Sigmoid colon (tissue), 4 donors: ENCODE measurements at regions not wholly inside any gene's neighbourhood (a gene's known extent, or its start where the extent isn't known, plus 50 kb on each side); places are given as distances from the start of the nearest gene placed in this dataset.

Experiments used
- CTCF ChIP-seq, 4 experiments: fragments of 450-650 bp in 3 of 4; fragments of 200-600 bp in 1 of 4; IDR thresholded peaks; one replicate each; pipeline ENCODE4 v1.5.1; 2016 to 2019; ENCODE audit warnings: antibody characterized with exemption in 4 of 4, mild to moderate bottlenecking in 3 of 4, moderate library complexity in 2 of 4
- POLR2A ChIP-seq, 2 donors: fragments of 450-650 bp; IDR thresholded peaks; one replicate each; pipeline ENCODE4 v1.6.1; 2016; ENCODE audit warnings: antibody characterized with exemption in 2 of 2, mild to moderate bottlenecking in 2 of 2, moderate library complexity in 2 of 2
- POLR2AphosphoS5 ChIP-seq, 4 donors: sonication (generic); formaldehyde crosslinking; IDR thresholded peaks; one replicate each; pipeline ENCODE4 v1.6.1; 2017; ENCODE audit warnings: antibody characterized with exemption in 4 of 4

DNA sequence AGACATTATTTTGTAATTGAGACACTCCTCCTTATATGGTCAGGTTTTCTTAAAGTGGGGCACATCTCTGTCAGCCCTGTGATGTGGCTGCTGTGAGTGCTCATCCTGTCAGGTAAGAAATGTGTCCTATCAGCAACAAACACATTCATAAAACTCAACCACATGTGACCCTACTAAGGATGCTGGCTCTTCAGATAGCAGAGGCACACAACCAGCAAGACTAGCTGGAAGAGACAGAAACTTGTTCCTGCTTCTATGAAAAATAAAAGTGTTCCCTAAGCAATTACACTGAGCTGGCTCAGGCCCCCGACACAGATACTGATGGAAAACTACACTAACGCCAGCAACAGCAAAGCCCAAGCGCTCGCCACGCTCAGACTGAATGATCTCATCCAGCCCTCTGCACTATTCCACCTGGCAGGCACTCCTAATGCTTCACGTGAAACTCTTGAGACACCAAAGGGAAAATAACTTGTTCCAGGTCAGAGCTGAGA, 49.8 kb upstream of the CYP2D6 start:
- TF ChIP-seq CTCF (IDR thresholded peaks at IDR 0.05) (no peak), POLR2A (IDR thresholded peaks at IDR 0.05) (no peak), POLR2AphosphoS5 (IDR thresholded peaks at IDR 0.05) (peak in 2 of 4 donors; percentile 26 to 57)
